RWPE1 (cell line): ENCODE measurements at regions not wholly inside any gene's neighbourhood (a gene's known extent, or its start where the extent isn't known, plus 50 kb on each side); places are given as distances from the start of the nearest gene placed in this dataset.

Source experiments
- CTCF ChIA-PET: fragments of 350-600 bp; sonication (Branson Sonifier 250); formaldehyde crosslinking; extraction: SDS; loops from one replicate; lab custom pipeline; 2021; lab: Yijun Ruan, JAX
- POLR2A ChIA-PET: fragments of 400-600 bp; formaldehyde crosslinking; extraction: SDS; loops from one replicate; lab custom pipeline; 2020; ENCODE audit warnings: antibody characterized with exemption; ENCODE audit not compliant: low non-redundant PET; lab: Yijun Ruan, JAX
- DNase-seq: peaks from one replicate; pipeline ENCODE4 v3.0.0; 2012; ENCODE audit warnings: low spot score
- H3K27ac ChIP-seq: fragments of 450-650 bp; 2 replicates; pipeline ENCODE4 v1.5.1; 2017
- TF ChIP-seq, protein P1 (sequence below): fragments of 450-650 bp; conservative IDR thresholded peaks from 2 replicates; pipeline ENCODE4 v1.5.1; 2017; ENCODE audit warnings: low read depth, mild to moderate bottlenecking

DNA sequence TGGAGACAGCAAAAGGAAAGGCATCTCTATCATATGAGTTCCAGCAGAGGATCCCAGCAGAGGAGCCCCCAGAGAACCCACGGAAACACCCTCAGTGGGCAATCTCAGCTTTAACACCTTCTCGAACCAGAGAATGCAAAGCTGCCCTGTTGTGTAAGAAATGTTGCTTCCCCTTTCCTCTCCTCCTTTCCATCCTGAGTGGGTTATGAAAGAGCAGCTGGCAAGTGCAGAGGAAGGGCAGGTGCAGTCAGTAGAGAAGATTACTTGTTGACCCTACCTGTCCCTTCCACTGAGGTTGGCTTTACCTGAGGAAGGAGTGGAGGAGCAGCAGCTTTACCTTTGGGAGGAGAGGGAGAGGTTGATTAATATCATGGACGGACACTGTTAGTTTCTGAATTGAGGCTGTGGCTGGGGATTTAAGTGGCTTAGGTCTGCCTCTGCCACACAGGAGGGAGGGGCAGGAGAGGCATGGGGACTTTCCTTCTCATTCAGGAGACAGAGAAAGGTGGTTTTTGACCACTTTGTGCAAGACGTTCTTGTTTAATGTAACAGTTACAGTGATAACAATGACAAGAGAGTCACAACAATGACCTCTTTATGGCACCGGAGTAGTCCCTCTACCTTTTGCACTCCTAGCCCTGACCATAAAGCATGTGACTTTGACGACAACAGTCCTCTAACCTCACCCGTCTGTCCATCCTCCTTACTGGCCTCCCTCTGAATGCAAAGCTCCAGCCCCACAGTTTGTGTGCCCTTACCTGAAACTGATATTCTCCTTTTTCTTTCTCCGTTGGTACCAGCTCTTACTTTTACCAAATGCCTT lies 254.8 kb downstream of the NSG2 start:
- TF ChIP-seq, protein P1, sequence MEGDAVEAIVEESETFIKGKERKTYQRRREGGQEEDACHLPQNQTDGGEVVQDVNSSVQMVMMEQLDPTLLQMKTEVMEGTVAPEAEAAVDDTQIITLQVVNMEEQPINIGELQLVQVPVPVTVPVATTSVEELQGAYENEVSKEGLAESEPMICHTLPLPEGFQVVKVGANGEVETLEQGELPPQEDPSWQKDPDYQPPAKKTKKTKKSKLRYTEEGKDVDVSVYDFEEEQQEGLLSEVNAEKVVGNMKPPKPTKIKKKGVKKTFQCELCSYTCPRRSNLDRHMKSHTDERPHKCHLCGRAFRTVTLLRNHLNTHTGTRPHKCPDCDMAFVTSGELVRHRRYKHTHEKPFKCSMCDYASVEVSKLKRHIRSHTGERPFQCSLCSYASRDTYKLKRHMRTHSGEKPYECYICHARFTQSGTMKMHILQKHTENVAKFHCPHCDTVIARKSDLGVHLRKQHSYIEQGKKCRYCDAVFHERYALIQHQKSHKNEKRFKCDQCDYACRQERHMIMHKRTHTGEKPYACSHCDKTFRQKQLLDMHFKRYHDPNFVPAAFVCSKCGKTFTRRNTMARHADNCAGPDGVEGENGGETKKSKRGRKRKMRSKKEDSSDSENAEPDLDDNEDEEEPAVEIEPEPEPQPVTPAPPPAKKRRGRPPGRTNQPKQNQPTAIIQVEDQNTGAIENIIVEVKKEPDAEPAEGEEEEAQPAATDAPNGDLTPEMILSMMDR = no peak
- no peak for DNase-seq
- ChIA-PET CTCF (interaction anchor here (0.5 to 2.1 kb wide), 4 partner anchors 11 to 255 kb away, joined by 4 to 8 read pairs (median 6); partner anchors contain the start of gene NSG2), POLR2A (no interaction called here)
- no peak overlapping the region for H3K27ac ChIP-seq

DNA sequence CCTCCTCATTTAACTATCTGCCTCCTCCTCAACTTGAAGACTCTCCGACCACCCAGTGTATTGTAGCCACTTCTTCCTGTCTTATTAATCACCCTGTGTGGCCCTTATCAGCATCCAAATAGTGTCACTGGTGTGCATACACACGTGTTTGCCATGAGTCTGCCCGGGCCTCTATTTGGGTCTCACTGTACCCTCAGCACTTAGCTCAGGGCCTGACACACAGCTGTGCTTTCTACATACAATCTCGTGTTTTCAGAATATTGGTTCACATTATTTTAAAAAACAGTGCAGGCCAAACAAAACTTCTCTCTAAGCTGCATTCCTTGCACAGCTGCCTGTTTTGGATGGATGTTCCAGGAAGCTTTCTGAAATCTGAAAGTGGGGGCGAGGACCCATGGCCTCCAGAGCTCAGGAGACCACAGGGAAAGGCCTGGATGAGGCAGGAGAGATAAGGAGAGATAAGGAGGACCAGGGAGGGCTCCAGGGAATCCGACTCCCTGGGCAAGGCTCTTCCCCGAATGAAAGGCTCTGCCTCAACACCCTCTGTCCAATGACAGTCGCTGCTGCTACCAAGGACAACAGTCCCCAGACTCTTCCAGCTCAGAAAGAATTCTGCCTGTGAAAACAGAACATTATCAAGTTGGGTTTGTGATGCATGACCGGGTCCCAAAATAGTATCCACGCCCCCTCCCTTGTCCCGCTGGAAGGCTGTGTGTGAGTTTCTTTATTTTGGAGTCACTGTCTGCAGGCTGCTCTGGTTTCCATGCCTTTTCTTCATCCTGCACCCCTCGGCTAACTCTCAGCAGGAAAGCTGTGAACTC lies 255.6 kb downstream of the NSG2 start:
- TF ChIP-seq, protein P1 = no peak
- ChIA-PET CTCF (interaction anchor here (0.5 to 1.5 kb wide), 5 partner anchors 11 to 1163 kb away, joined by 4 to 8 read pairs (median 5); partner anchors contain the start of gene NSG2), POLR2A (no interaction called here)
- H3K27ac ChIP-seq = no peak overlapping the region
- DNase-seq = no peak

GRCh38 chr5:174301848-174302625 lies 256.5 kb downstream of the NSG2 start:
- DNase-seq = no peak
- H3K27ac ChIP-seq = no peak overlapping the region
- ChIA-PET POLR2A (no interaction called here), CTCF (interaction anchor here (0.6 to 2.4 kb wide), 5 partner anchors 10 to 1163 kb away, joined by 5 to 13 read pairs (median 6); no protein-coding TSS in a partner anchor)
- TF ChIP-seq, protein P1 = no peak

GRCh38 chr5:174303035-174303434 lies 257.5 kb downstream of the NSG2 start:
- POLR2A ChIA-PET = no interaction called here
- no peak overlapping the region for H3K27ac ChIP-seq
- TF ChIP-seq, protein P1 = no peak
- CTCF ChIA-PET = interaction anchor here (2.4 kb wide), 1 partner anchor 9 kb away, joined by 13 read pairs; no protein-coding TSS in a partner anchor
- no peak for DNase-seq

DNA sequence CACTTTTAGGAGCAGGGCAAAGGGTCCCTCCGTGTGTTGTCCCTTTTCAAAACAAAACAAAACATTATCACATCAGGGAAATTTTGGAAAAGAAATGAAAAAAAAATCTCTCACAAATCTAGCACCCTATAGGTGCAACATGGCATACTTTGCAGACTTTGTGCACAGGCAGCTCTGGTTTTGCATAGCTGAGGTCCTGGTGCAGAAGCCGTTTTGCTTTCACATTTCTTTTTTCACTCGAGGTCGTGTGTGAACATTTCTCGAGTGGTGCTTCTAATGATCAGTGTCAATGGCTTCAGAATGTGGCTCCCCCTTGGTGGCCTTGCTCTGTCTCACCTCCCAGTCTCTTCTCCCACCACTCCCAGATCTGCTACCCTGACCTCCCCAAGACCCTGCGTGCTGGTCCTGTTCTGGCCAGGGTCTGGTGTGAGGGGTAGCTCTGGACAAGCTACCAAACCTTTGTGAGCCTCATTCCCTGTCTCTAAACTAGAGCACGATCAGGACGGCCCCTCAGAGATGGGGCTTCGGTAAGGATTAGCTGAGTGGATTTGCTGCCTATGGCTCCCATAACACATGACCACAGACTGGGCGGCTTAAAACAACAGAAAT lies 258.0 kb downstream of the NSG2 start:
- ChIA-PET POLR2A (no interaction called here), CTCF (interaction anchor here (2.4 kb wide), 1 partner anchor 9 kb away, joined by 13 read pairs; no protein-coding TSS in a partner anchor)
- no peak overlapping the region for H3K27ac ChIP-seq
- TF ChIP-seq, protein P1 = no peak
- no peak for DNase-seq
